GM23338 (cell line): ENCODE measurements at regions not wholly inside any gene's neighbourhood (a gene's known extent, or its start where the extent isn't known, plus 50 kb on each side); places are given as distances from the start of the nearest gene placed in this dataset.

ENCODE experiments used
- ATAC-seq: fragments of 200-7000 bp; cut with Tn5 transposase; 3 replicates; pipeline ENCODE4 v1.9.1; 2020
- DNase-seq: peaks from one replicate; pipeline ENCODE4 v3.0.0-alpha.2; 2015; ENCODE audit warnings: low spot score
- H2AFZ ChIP-seq: fragments of 200-600 bp; sonication (generic); 2 replicates; pipeline ENCODE4 v1.8.0; 2016; ENCODE audit warnings: antibody characterized with exemption, mild to moderate bottlenecking, moderate library complexity
- H3F3A ChIP-seq: fragments of 200-600 bp; sonication (generic); replicated peaks from 2 replicates; pipeline ENCODE4 v1.8.0; 2017; ENCODE audit warnings: antibody characterized with exemption, mixed run types, low read depth
- H3K27ac ChIP-seq: fragments of 200-600 bp; sonication (generic); 2 replicates; pipeline ENCODE4 v1.6.1; 2016; ENCODE audit warnings: low read depth
- H3K27me3 ChIP-seq: fragments of 200-600 bp; sonication (generic); 2 replicates; pipeline ENCODE4 v1.8.0; 2016; ENCODE audit warnings: mild to moderate bottlenecking, mixed run types, moderate library complexity; ENCODE audit not compliant: insufficient read depth
- H3K36me3 ChIP-seq: fragments of 200-600 bp; sonication (generic); 2 replicates; pipeline ENCODE4 v1.8.0; 2016; ENCODE audit warnings: mild to moderate bottlenecking; ENCODE audit not compliant: insufficient read depth
- H3K4me1 ChIP-seq: fragments of 200-600 bp; sonication (generic); 2 replicates; pipeline ENCODE4 v1.8.0; 2016; ENCODE audit warnings: mild to moderate bottlenecking, moderate library complexity; ENCODE audit not compliant: insufficient read depth
- H3K4me2 ChIP-seq: fragments of 200-600 bp; sonication (generic); 2 replicates; pipeline ENCODE4 v1.7.1; 2017; ENCODE audit warnings: mixed run types
- H3K4me3 ChIP-seq: fragments of 200-600 bp; sonication (generic); 2 replicates; pipeline ENCODE4 v1.6.1; 2016; ENCODE audit warnings: mixed run types
- H3K79me2 ChIP-seq: fragments of 200-600 bp; sonication (generic); replicated peaks from 2 replicates; pipeline ENCODE4 v1.8.0; 2017; ENCODE audit warnings: mild to moderate bottlenecking; ENCODE audit not compliant: insufficient read depth
- H3K9me2 ChIP-seq: fragments of 200-600 bp; sonication (generic); 2 replicates; pipeline ENCODE4 v1.8.0; 2017; ENCODE audit not compliant: insufficient read depth
- H4K20me1 ChIP-seq: fragments of 200-600 bp; sonication (generic); replicated peaks from 2 replicates; pipeline ENCODE4 v1.8.0; 2017; ENCODE audit warnings: mild to moderate bottlenecking; ENCODE audit not compliant: insufficient read depth
- H3K27ac Mint-ChIP-seq: 2 replicates; pipeline ENCODE4 v1.8.0; 2020; ENCODE audit warnings: inconsistent platforms, mild to moderate bottlenecking, moderate library complexity, mixed read lengths
- H3K27me3 Mint-ChIP-seq: 3 replicates; pipeline ENCODE4 v1.8.0; 2022; ENCODE audit warnings: low read depth, mild to moderate bottlenecking, moderate library complexity, mixed read lengths, inconsistent platforms; ENCODE audit not compliant: insufficient read depth, poor library complexity
- H3K36me3 Mint-ChIP-seq: 3 replicates; pipeline ENCODE4 v1.8.0; 2021; ENCODE audit warnings: low read depth, mild to moderate bottlenecking, inconsistent platforms, moderate library complexity, mixed read lengths
- H3K4me1 Mint-ChIP-seq: 3 replicates; pipeline ENCODE4 v1.8.0; 2020; ENCODE audit warnings: mild to moderate bottlenecking, inconsistent platforms, mixed read lengths
- H3K4me3 Mint-ChIP-seq: 3 replicates; pipeline ENCODE4 v1.8.0; 2021; ENCODE audit warnings: moderate library complexity, mild to moderate bottlenecking, inconsistent platforms, mixed read lengths
- H3K9me3 Mint-ChIP-seq: 3 replicates; pipeline ENCODE4 v1.8.0; 2020; ENCODE audit warnings: moderate library complexity, mild to moderate bottlenecking, inconsistent platforms, mixed read lengths
- EZH2 ChIP-seq: fragments of 200-600 bp; sonication (generic); IDR thresholded peaks from one replicate; pipeline ENCODE4 v1.8.0; 2017; ENCODE audit warnings: antibody characterized with exemption, mild to moderate bottlenecking, low read depth; ENCODE audit not compliant: unreplicated experiment
- EZH2phosphoT487 ChIP-seq: fragments of 200-600 bp; sonication (generic); IDR thresholded peaks from one replicate; pipeline ENCODE4 v1.8.1; 2018; ENCODE audit warnings: antibody characterized with exemption; ENCODE audit not compliant: unreplicated experiment
- JUNB ChIP-seq: IDR thresholded peaks from one replicate; pipeline ENCODE4 v1.6.1; 2016; ENCODE audit warnings: antibody characterized with exemption; ENCODE audit not compliant: unreplicated experiment
- POLR2AphosphoS5 ChIP-seq: IDR thresholded peaks from 2 replicates; pipeline ENCODE4 v1.6.1; 2016; ENCODE audit warnings: antibody characterized with exemption, low read depth
- STAT1 ChIP-seq: IDR thresholded peaks from one replicate; pipeline ENCODE4 v1.6.1; 2016; ENCODE audit warnings: antibody characterized with exemption; ENCODE audit not compliant: unreplicated experiment
- ZNF114 ChIP-seq: fragments of 250-450 bp; sonication (Bioruptor Pico); IDR thresholded peaks from 2 replicates; pipeline ENCODE4 v1.5.0; 2020; ENCODE audit warnings: mild to moderate bottlenecking, moderate library complexity
- ZNF331 ChIP-seq: fragments of 250-450 bp; sonication (Bioruptor Pico); IDR thresholded peaks from 2 replicates; pipeline ENCODE4 v1.5.0; 2020; ENCODE audit warnings: low read depth, mild to moderate bottlenecking, moderate library complexity
- TF ChIP-seq, protein P1 (sequence below): IDR thresholded peaks from 2 replicates; pipeline ENCODE4 v1.6.1; 2016; ENCODE audit warnings: antibody characterized with exemption
- TF ChIP-seq, protein P2 (sequence below), 2 experiments: fragments of 200-600 bp in 1 of 2; sonication (generic) in 1 of 2; conservative IDR thresholded peaks; 2 replicates each; pipeline versions ENCODE4 v1.5.1 to v1.6.1; 2016 to 2017; ENCODE audit warnings: antibody characterized with exemption in 2 of 2, low read depth in 2 of 2, mild to moderate bottlenecking in 2 of 2, moderate library complexity in 1 of 2
- TF ChIP-seq, protein P3 (sequence below): IDR thresholded peaks from one replicate; pipeline ENCODE4 v1.6.1; 2018; ENCODE audit warnings: antibody characterized with exemption; ENCODE audit not compliant: unreplicated experiment

DNA sequence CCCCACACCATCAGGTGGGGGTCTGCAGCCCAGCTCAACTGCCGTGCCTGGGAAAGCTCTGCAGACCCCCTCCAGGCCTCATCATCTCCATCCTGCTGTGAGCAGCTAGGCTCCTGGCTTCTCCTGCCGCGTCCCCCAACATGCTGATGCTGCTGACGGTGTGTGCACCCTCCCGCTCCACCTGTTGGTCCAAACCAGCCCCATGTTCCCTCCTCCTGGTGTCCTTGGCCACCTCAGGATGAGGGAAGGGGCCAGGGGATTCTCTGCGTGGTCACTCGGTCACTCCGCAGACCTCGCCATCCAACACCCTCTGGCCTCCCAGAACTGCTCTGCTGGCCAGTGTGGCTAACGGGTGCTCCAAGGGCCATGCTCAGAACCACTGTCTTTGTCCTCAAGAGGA is 368.6 kb downstream of the FOXL1 start:
- H3K4me3 Mint-ChIP-seq = no peak overlapping the region
- H3F3A ChIP-seq = no peaks in the 10 kb centered on the region
- no peaks in the 10 kb centered on the region for H4K20me1 ChIP-seq
- no peaks in the 10 kb centered on the region for H3K27me3 ChIP-seq
- H3K27ac ChIP-seq = no peak overlapping the region
- H3K4me1 Mint-ChIP-seq = peaks cover 5% of the 10 kb centered on the region; the same call in 2 of the 3 replicates
- H3K36me3 Mint-ChIP-seq = no peaks in the 10 kb centered on the region
- peaks cover 2% of the 10 kb centered on the region for H3K27me3 Mint-ChIP-seq
- no peaks in the 10 kb centered on the region for H3K79me2 ChIP-seq
- no peak overlapping the region for H3K4me3 ChIP-seq
- TF ChIP-seq STAT1 (no peak), JUNB (no peak), EZH2 (no peak)
- H3K36me3 ChIP-seq = no peaks in the 10 kb centered on the region
- no peak; the same call in 2 of the 3 replicates for ATAC-seq
- H3K4me2 ChIP-seq = no peak overlapping the region
- H3K9me2 ChIP-seq = 0 out of 2 replicates have a peak, but pooled peaks cover 4% of the 10 kb centered on the region
- no peak for DNase-seq
- H2AFZ ChIP-seq = no peak overlapping the region
- no peaks in the 10 kb centered on the region for H3K4me1 ChIP-seq
- no peaks in the 10 kb centered on the region; the same call in 2 of the 3 replicates for H3K9me3 Mint-ChIP-seq
- H3K27ac Mint-ChIP-seq = no peak overlapping the region

DNA sequence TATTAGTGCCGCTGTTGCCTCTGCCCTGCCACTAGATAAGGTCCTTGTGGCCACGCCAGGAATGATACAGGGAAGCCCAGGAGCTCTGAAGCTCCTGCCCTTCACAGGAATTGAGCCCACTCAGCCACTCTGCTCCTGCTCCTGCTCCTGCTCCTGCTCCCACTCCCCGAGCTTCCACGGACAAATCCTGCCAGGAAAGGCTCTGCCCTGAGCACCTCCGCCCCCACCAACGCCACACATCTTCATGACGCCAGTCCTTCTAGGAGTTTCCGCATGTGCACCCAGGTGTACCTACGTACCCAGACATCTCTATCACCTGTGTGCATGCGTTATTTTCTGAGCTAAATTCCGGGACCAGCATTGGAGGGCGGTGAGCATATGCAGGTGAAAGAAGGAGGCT is 369.1 kb downstream of the C16orf95 start:
- peaks cover 2% of the 10 kb centered on the region for H3K27me3 Mint-ChIP-seq
- H4K20me1 ChIP-seq = no peaks in the 10 kb centered on the region
- no peaks in the 10 kb centered on the region for H3K79me2 ChIP-seq
- peaks cover 5% of the 10 kb centered on the region; the same call in 2 of the 3 replicates for H3K4me1 Mint-ChIP-seq
- no peaks in the 10 kb centered on the region for H3K27me3 ChIP-seq
- H3K9me2 ChIP-seq = 0 out of 2 replicates have a peak, but pooled peaks cover 4% of the 10 kb centered on the region
- H3F3A ChIP-seq = no peaks in the 10 kb centered on the region
- no peak overlapping the region for H3K4me3 ChIP-seq
- no peak overlapping the region for H3K27ac Mint-ChIP-seq
- H3K4me1 ChIP-seq = no peaks in the 10 kb centered on the region
- DNase-seq = no peak
- no peak overlapping the region for H3K4me3 Mint-ChIP-seq
- H3K36me3 Mint-ChIP-seq = peaks cover 3% of the 10 kb centered on the region; the same call in 1 of the 3 replicates
- no peak overlapping the region for H3K27ac ChIP-seq
- no peak overlapping the region for H2AFZ ChIP-seq
- no peaks in the 10 kb centered on the region for H3K36me3 ChIP-seq
- no peak for ATAC-seq
- no peak overlapping the region for H3K4me2 ChIP-seq
- peaks cover 7% of the 10 kb centered on the region for H3K9me3 Mint-ChIP-seq
- TF ChIP-seq, protein P1, sequence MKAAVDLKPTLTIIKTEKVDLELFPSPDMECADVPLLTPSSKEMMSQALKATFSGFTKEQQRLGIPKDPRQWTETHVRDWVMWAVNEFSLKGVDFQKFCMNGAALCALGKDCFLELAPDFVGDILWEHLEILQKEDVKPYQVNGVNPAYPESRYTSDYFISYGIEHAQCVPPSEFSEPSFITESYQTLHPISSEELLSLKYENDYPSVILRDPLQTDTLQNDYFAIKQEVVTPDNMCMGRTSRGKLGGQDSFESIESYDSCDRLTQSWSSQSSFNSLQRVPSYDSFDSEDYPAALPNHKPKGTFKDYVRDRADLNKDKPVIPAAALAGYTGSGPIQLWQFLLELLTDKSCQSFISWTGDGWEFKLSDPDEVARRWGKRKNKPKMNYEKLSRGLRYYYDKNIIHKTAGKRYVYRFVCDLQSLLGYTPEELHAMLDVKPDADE = no peak
- TF ChIP-seq POLR2AphosphoS5 = no peak
- TF ChIP-seq ZNF114 (CRISPR knock-in tag) = no peak
- TF ChIP-seq, protein P2, sequence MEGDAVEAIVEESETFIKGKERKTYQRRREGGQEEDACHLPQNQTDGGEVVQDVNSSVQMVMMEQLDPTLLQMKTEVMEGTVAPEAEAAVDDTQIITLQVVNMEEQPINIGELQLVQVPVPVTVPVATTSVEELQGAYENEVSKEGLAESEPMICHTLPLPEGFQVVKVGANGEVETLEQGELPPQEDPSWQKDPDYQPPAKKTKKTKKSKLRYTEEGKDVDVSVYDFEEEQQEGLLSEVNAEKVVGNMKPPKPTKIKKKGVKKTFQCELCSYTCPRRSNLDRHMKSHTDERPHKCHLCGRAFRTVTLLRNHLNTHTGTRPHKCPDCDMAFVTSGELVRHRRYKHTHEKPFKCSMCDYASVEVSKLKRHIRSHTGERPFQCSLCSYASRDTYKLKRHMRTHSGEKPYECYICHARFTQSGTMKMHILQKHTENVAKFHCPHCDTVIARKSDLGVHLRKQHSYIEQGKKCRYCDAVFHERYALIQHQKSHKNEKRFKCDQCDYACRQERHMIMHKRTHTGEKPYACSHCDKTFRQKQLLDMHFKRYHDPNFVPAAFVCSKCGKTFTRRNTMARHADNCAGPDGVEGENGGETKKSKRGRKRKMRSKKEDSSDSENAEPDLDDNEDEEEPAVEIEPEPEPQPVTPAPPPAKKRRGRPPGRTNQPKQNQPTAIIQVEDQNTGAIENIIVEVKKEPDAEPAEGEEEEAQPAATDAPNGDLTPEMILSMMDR (conservative IDR thresholded peaks at IDR 0.05; ENCODE audit: low read depth in 2 of 2) = no peak
- no peak for TF ChIP-seq JUNB
- TF ChIP-seq ZNF331 = no peak
- no peak for TF ChIP-seq STAT1
- TF ChIP-seq EZH2phosphoT487 = no peak
- TF ChIP-seq, protein P3, sequence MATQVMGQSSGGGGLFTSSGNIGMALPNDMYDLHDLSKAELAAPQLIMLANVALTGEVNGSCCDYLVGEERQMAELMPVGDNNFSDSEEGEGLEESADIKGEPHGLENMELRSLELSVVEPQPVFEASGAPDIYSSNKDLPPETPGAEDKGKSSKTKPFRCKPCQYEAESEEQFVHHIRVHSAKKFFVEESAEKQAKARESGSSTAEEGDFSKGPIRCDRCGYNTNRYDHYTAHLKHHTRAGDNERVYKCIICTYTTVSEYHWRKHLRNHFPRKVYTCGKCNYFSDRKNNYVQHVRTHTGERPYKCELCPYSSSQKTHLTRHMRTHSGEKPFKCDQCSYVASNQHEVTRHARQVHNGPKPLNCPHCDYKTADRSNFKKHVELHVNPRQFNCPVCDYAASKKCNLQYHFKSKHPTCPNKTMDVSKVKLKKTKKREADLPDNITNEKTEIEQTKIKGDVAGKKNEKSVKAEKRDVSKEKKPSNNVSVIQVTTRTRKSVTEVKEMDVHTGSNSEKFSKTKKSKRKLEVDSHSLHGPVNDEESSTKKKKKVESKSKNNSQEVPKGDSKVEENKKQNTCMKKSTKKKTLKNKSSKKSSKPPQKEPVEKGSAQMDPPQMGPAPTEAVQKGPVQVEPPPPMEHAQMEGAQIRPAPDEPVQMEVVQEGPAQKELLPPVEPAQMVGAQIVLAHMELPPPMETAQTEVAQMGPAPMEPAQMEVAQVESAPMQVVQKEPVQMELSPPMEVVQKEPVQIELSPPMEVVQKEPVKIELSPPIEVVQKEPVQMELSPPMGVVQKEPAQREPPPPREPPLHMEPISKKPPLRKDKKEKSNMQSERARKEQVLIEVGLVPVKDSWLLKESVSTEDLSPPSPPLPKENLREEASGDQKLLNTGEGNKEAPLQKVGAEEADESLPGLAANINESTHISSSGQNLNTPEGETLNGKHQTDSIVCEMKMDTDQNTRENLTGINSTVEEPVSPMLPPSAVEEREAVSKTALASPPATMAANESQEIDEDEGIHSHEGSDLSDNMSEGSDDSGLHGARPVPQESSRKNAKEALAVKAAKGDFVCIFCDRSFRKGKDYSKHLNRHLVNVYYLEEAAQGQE = no peak
- TF ChIP-seq EZH2 = no peak
